Tibial nerve (tissue), 4 donors: ENCODE measurements at regions not wholly inside any gene's neighbourhood (a gene's known extent, or its start where the extent isn't known, plus 50 kb on each side); places are given as distances from the start of the nearest gene placed in this dataset.

Experiments used
- DNase-seq, 2 donors: peaks; one replicate each; pipeline ENCODE4 v3.0.0-alpha.2; 2019; ENCODE audit warnings: low spot score in 2 of 2
- H3K27ac ChIP-seq, 4 donors: fragments of 200-600 bp; sonication (generic) in 3 of 4; one replicate each; pipeline ENCODE4 v1.5.1; 2017 to 2019; ENCODE audit warnings: mild to moderate bottlenecking in 1 of 4
- H3K27me3 ChIP-seq, 2 donors: fragments of 200-600 bp; sonication (generic) in 1 of 2; one replicate each; pipeline versions ENCODE4 v1.5.1 to v1.6.0; 2017 to 2019
- H3K36me3 ChIP-seq, 3 donors: fragments of 200-600 bp; sonication (generic); one replicate each; pipeline ENCODE4 v1.5.1; 2018 to 2019
- H3K4me1 ChIP-seq, 4 donors: fragments of 200-600 bp; sonication (generic) in 3 of 4; one replicate each; pipeline ENCODE4 v1.5.1; 2017 to 2019
- H3K4me3 ChIP-seq, 4 donors: fragments of 200-600 bp; sonication (generic) in 3 of 4; one replicate each; pipeline ENCODE4 v1.5.1; 2017 to 2019; ENCODE audit warnings: mild to moderate bottlenecking in 1 of 4, moderate library complexity in 1 of 4
- H3K9me3 ChIP-seq, 4 donors: fragments of 200-600 bp; sonication (generic) in 3 of 4; one replicate each; pipeline ENCODE4 v1.5.1; 2017 to 2019
- EP300 ChIP-seq, 2 donors: sonication (generic); formaldehyde crosslinking; IDR thresholded peaks; one replicate each; pipeline ENCODE4 v1.6.1; 2017; ENCODE audit warnings: antibody characterized with exemption in 2 of 2, mild to moderate bottlenecking in 1 of 2
- POLR2A ChIP-seq, 2 donors: fragments of 450-650 bp; IDR thresholded peaks; one replicate each; pipeline ENCODE4 v1.6.1; 2017; ENCODE audit warnings: antibody characterized with exemption in 2 of 2, mild to moderate bottlenecking in 2 of 2, moderate library complexity in 2 of 2
- WGBS, 2 donors: methylation state at CpG; one replicate each; pipeline ENCODE4 v1.1.5; 2018; 5-methylcytosine and 5-hydroxymethylcytosine counted together
- TF ChIP-seq, protein P1 (sequence below), 5 experiments: fragments of 200-600 bp in 3 of 5; fragments of 450-650 bp in 2 of 5; sonication (generic) in 3 of 5; IDR thresholded peaks; one replicate each; pipeline ENCODE4 v1.5.1; 2016 to 2019; ENCODE audit warnings: antibody characterized with exemption in 5 of 5, mild to moderate bottlenecking in 3 of 5, moderate library complexity in 2 of 5

DNA sequence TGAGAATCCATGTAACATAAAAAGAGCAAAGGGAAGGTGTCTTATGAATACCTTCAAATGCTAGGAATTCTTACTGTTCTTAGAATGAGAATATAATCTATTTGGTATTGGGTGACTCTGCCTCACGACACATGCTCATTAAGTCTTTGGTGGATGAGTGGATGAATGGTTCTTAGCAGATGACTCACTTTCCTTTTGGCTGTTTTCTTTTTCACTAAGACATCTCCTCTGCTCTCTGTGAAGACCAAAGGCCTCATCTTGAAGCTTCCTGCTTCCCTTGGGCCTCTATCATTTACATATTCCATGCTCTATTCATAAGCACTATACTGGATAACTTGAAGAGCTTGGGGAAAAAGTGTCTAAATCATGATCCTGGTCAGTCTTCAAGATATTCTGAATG is 468.1 kb downstream of the SPATA31D1 start:
- Histone ChIP-seq H3K4me3 (no peak overlapping the region), H3K27ac (no peak overlapping the region), H3K9me3 (peaks cover 0 to 16% (median 0%) of the 10 kb centered on the region in 4 donors), H3K27me3 (no peaks in the 10 kb centered on the region), H3K36me3 (no peaks in the 10 kb centered on the region), H3K4me1 (no peaks in the 10 kb centered on the region)
- no peak for TF ChIP-seq EP300 (IDR thresholded peaks at IDR 0.05)
- TF ChIP-seq, protein P1, sequence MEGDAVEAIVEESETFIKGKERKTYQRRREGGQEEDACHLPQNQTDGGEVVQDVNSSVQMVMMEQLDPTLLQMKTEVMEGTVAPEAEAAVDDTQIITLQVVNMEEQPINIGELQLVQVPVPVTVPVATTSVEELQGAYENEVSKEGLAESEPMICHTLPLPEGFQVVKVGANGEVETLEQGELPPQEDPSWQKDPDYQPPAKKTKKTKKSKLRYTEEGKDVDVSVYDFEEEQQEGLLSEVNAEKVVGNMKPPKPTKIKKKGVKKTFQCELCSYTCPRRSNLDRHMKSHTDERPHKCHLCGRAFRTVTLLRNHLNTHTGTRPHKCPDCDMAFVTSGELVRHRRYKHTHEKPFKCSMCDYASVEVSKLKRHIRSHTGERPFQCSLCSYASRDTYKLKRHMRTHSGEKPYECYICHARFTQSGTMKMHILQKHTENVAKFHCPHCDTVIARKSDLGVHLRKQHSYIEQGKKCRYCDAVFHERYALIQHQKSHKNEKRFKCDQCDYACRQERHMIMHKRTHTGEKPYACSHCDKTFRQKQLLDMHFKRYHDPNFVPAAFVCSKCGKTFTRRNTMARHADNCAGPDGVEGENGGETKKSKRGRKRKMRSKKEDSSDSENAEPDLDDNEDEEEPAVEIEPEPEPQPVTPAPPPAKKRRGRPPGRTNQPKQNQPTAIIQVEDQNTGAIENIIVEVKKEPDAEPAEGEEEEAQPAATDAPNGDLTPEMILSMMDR (IDR thresholded peaks at IDR 0.05), result no peak
- 91 to 100% methylated on average over 1 of the region's 1 CpG for WGBS, 2 donors
- no peak for DNase-seq

DNA sequence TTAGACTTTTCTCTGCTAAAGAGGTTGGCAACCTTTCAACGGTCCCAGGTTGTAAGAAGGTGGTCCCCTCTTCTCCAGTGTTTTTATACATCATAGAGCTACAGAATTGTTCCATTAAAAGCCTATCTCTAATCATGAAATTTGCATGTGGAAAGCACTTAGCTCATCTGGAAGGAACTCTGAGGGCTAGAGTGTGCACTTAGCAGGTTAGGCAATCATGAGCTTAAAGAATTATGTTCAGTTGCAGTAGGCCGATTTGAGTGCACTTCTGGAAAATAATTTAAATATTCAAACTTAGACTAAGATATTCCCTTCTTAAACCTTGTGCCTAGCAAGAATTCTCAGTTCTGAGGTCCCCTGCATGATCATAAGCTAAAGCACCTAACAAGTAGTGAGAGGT is 468.7 kb downstream of the SPATA31D1 start:
- Histone ChIP-seq H3K27ac (no peak overlapping the region), H3K4me3 (no peak overlapping the region), H3K36me3 (no peaks in the 10 kb centered on the region), H3K27me3 (no peaks in the 10 kb centered on the region), H3K9me3 (peaks cover 0 to 10% (median 0%) of the 10 kb centered on the region in 4 donors), H3K4me1 (no peaks in the 10 kb centered on the region)
- DNase-seq, result no peak
- 65 to 90% methylated on average over 2 of the region's 2 CpGs for WGBS, 2 donors
- TF ChIP-seq POLR2A (IDR thresholded peaks at IDR 0.05) (no peak), EP300 (IDR thresholded peaks at IDR 0.05) (no peak)

DNA sequence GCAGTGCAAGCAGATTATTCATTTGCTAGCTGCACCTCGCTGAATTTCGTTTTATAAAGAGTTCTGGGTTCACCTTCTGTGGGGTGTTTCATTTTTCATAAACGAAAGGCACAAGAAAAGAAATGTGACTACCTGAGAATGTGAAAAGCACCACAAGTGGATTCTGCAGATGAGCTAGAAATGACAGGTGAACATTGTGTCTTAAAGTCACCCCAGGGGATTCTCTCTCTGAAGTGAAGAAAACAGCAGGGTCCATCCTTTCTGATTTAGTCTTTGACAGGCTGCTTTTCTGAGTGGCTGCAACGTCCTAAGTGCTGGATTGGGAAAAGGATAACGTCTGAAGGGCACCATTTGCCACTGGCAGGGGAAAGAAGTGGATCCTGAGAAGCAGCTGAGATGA is 469.3 kb downstream of the SPATA31D1 start:
- TF ChIP-seq EP300 (IDR thresholded peaks at IDR 0.05), result no peak
- TF ChIP-seq, protein P1 (IDR thresholded peaks at IDR 0.05), result no peak
- no peak for TF ChIP-seq POLR2A (IDR thresholded peaks at IDR 0.05)
- H3K27ac ChIP-seq, result no peak overlapping the region
- DNase-seq, result no peak
- WGBS, 2 donors, result 77 to 79% methylated on average over 5 of the region's 5 CpGs
- no peaks in the 10 kb centered on the region for H3K36me3 ChIP-seq
- H3K9me3 ChIP-seq, result peaks cover 0 to 4% (median 0%) of the 10 kb centered on the region in 4 donors
- H3K27me3 ChIP-seq, result no peaks in the 10 kb centered on the region
- H3K4me1 ChIP-seq, result no peaks in the 10 kb centered on the region
- H3K4me3 ChIP-seq, result no peak overlapping the region

DNA sequence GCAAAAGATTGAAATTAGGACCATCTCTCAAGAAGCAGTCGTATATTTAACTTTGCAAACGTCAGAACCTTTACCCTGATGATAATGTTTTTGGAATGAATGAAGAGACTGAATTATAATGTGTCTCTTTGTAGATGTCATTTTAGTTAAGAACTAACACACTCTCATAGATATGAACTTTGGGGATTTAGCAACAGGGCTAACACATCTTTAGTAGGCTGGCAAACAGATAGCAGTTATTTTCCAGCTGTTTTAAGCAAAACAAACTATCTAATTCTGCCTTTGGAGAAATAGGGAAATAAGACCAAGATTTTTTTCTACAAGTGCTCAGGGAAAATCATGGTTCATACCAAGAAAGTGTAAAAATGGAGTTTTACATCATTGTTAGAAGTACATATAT is 469.7 kb downstream of the SPATA31D1 start:
- WGBS, 2 donors, result 68 to 69% methylated on average over 2 of the region's 2 CpGs
- Histone ChIP-seq H3K9me3 (peaks cover 0 to 4% (median 0%) of the 10 kb centered on the region in 4 donors), H3K36me3 (no peaks in the 10 kb centered on the region), H3K27ac (no peak overlapping the region), H3K4me1 (no peaks in the 10 kb centered on the region), H3K27me3 (no peaks in the 10 kb centered on the region), H3K4me3 (no peak overlapping the region)
- TF ChIP-seq POLR2A (IDR thresholded peaks at IDR 0.05) (no peak), EP300 (IDR thresholded peaks at IDR 0.05) (no peak)
- TF ChIP-seq, protein P1 (IDR thresholded peaks at IDR 0.05), result no peak
- DNase-seq, result no peak

DNA sequence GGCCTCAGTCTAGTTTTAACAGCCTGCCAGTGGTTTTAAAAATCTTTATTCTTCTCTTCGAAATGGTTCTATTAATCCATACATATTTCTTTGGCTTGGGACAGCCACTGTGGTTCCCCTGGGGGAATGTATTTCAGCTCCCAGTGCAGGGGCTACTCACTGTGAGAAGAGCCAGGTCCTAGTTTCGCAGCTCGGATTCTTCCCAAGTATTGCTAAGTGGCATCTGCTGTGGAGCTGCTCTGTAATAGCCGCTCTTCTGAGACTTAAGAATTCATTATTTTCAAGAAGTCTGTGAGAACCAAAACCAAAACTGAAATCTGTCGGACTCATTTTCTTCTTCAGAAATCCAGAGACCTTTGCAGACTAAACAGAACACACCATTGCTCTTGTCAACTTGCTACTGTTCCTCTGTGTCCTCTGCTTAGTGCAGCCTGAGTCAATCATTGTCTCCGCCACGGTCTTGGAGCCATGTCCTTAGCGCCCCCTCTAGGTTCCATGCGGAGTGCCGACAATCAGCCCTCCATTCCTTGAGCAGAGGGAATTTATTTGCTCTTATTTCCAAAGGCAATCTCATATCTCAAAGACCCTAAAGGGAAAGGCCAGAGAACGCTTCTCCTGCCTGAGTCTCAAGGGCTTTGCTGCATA is 478.2 kb downstream of the SPATA31D1 start:
- Histone ChIP-seq H3K27me3 (no peaks in the 10 kb centered on the region), H3K4me1 (no peaks in the 10 kb centered on the region), H3K27ac (no peak overlapping the region), H3K9me3 (no peaks in the 10 kb centered on the region), H3K36me3 (no peaks in the 10 kb centered on the region), H3K4me3 (no peak overlapping the region)
- TF ChIP-seq, protein P1 (IDR thresholded peaks at IDR 0.05), result no peak
- no peak for TF ChIP-seq EP300 (IDR thresholded peaks at IDR 0.05)
- no peak for TF ChIP-seq POLR2A (IDR thresholded peaks at IDR 0.05)
- 71 to 73% methylated on average over 11 of the region's 11 CpGs for WGBS, 2 donors
- no peak for DNase-seq
